ENCODE measurements at regions not wholly inside any gene's neighbourhood (a gene's known extent, or its start where the extent isn't known, plus 50 kb on each side); places are given as distances from the start of the nearest gene placed in this dataset.
"Not testable (repeated sequence)": the region's sequence is repeated elsewhere in the genome, so short reads cannot be mapped to it uniquely, and the experiment has no call there.

GRCh38 chr7:51587604-51588003 is 271.0 kb upstream of the COBL start:
- DNase-seq = no peak

- no peak for DNase-seq
These were observed 260.8 kb upstream of the COBL start for GRCh38 chr7:51577390-51577789.

GRCh38 chr7:51569581-51569980 is 253.0 kb upstream of the COBL start:
- no peak for DNase-seq

- no peak for DNase-seq
These were observed 252.6 kb upstream of the COBL start for GRCh38 chr7:51569176-51569575.

DNA sequence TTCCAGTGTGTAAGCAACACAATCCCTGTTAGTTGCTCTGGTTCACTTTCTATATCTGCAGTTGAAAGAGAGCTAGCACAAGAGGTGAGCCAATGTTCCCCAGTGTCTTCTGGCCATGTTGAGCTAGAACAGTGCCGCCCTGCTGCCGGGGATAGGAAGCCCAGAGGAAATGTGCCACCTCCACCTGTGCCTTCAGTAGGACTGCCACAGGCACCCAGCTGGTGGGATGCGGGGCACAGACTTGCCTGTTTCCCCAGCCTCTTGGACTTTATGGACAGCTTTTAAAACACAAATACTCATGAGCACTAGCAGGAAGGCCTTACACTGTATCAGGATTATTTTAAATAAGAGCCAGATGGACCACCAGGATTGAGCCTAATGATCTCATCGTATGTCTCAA is 234.5 kb upstream of the COBL start:
- no peak for DNase-seq

DNA sequence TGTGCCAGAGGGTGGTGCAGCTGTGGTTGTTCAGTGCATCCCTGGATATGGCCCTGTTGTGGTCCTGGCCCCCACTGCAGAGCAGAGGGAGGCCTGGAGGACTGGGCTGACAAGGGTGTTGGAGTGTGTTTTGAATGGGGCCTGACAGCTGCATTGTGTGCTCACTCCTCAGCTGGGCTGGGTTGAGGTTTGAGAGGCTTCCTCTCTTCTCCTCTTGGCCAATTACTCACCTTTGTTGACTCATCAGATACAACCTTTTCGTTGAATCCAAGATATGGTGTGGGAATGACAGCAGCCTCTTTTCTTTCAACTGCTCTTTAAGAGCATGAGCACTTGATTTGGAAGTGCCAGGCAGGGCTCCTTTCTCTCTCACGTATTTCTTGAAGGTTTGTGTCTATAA is 228.5 kb upstream of the COBL start:
- DNase-seq = no peak

- DNase-seq = no peak
These were observed 227.4 kb upstream of the COBL start for GRCh38 chr7:51543801-51544553.

DNA sequence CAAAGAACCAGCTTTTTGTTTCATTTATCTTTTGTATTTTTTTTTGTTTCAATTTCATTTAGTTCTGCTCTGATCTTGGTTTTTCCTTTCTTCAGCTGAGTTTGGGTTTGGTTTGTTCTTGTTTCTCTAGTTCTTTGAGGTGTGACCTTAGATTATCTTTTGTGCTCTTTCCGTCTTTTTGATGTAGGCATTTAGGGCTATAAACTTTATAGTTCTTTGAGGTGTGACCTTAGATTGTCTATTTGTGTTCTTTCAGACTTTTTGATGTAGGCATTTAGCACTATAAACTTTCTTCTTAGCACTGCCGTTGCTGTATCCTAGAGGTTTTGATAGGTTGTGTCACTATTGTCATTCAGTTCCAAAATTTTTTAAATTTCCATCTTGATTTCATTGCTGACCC is 224.3 kb upstream of the COBL start:
- DNase-seq = not testable (repeated sequence)

- no peak for DNase-seq
These were observed 223.2 kb upstream of the COBL start for GRCh38 chr7:51539840-51540239.

DNA sequence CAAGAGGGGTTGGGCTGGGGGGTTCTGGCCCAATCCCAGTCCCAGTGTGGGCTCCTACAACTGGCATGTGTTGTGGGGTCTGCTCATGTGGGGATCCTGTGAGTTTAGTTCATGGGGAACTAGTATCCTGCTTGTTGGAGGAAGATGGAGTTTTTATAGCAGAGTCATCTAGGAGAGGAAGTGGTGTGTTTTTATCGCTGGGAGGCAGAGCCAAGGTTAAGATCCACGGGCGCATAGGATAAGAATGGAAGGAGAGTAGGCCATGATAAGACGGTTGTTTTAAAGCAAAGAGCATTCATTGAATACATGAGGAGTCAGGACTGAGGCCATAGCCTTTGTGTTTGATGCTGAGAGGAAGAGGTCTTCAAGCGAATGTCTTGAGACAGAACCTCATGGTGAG is 211.6 kb upstream of the COBL start:
- no peak for DNase-seq

- no peak for DNase-seq
These were observed 205.2 kb upstream of the COBL start for GRCh38 chr7:51521694-51522312.

- DNase-seq = no peak
These were observed 204.4 kb upstream of the COBL start for GRCh38 chr7:51521054-51521453.

- no peak for DNase-seq
These were observed 202.0 kb upstream of the COBL start for GRCh38 chr7:51518646-51519045.

DNA sequence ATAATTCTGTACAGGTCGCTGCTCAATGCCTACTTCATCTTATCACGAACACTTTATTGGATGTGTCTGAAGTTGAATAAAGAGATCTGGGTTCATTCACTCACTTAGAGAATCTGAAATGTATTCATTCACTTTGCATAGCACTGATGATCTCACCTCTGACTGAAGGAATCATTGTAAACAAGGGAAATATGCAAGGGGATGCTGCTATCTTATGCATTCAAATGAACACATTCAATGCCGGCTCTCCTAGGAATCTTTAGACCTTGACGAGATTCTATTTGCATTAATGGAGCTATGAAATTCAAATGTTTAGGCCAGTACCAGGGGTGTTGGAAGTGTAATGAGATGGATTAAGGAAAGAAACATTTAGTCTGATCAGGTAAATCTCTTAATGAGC is 200.6 kb upstream of the COBL start:
- DNase-seq = no peak

- DNase-seq = no peak
These were observed 185.0 kb upstream of the COBL start for GRCh38 chr7:51501620-51502019.

GRCh38 chr7:51482976-51483375 is 166.4 kb upstream of the COBL start:
- no peak for DNase-seq

GRCh38 chr7:51481421-51481820 is 164.8 kb upstream of the COBL start:
- no peak for DNase-seq

- no peak for DNase-seq
These were observed 161.2 kb upstream of the COBL start for GRCh38 chr7:51477819-51478218.

GRCh38 chr7:51477323-51477722 is 160.7 kb upstream of the COBL start:
- no peak for DNase-seq

DNA sequence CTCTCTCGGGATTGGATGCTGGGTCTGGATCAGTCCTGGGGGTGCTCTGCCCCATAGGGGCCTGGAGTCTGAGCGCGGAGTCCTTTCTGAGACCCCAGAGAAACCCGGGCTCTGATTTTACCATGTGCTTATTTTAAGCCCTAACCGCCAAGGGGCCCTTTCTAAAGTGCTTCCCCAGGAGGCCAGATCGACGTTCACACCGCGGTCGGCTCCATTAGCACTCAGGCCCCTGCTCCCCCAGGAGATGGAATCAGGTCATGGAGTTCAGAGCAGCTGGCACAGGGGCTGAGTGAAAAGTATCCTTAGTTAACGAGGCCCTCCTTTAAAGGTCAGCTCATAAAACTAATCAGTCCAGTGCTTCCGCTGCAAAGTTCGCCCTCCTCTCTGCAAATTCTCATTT is 159.4 kb upstream of the COBL start:
- no peak for DNase-seq

DNA sequence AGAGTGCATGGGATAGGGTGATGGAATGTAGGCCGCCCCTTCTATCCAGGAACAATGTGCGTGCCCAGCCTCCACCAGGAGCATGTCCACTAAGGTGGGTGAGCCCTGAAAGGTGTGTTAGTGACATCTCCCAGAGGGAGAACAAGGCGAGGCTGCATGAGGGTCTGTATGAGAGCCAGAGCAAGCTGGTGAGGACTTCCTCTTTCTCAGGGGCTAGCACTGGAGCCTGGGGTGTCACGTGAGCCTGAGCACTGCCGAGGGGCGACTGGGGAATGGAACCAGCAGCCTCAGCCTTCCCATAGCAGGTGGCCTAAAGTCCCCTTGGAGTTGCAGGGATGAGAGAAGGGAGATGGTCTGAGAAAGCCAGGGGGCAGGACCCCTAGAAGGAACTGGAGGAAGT is 156.3 kb upstream of the COBL start:
- no peak for DNase-seq

GRCh38 chr7:51471981-51472296 is 155.3 kb upstream of the COBL start:
- no peak for DNase-seq

- no peak for DNase-seq
These were observed 154.8 kb upstream of the COBL start for GRCh38 chr7:51471210-51471980.

DNA sequence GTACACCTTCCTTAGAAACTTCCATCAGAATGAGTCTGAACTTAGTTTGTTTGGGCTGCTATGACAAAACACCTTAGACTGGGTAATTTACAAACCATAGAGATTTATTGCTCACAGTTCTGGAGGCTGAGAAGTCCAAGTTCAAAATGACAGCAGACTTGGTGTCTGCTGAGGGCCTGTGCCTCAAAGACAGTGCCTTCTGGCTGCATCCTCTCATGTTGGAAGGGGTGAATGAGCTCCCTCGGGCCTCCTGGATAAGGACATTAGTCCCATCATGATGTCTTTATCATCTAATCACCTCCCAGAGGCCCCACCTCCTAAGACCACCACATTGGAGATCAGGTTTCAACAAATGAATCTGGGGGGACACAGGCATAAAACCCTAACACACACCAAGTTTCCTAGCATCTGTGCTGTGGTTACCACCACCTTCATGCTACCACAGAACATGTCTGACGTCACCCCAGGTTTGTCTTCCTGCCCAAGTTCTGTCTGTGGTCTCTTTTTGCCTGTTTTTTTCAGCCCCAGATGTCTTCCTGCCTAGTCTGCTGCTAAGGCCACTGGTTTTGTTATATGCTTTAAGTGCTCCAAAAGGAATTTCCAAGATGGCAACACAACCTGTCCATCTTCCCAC is 150.9 kb upstream of the COBL start:
- DNase-seq = no peak

Measured in stimulated activated CD4-positive, alpha-beta T cell treated with anti-CD3 and anti-CD28 coated beads, Interleukin-2, amount 100 ng/mL, for 24 hours (primary cell).